ENCODE measurements at regions not wholly inside any gene's neighbourhood (a gene's known extent, or its start where the extent isn't known, plus 50 kb on each side); places are given as distances from the start of the nearest gene placed in this dataset.

GRCh38 chr5:42360616-42361314 lies 62.5 kb upstream of the GHR start:
- no peak for DNase-seq

- DNase-seq = no peak
Observed at GRCh38 chr5:42361315-42361688, 61.9 kb upstream of the GHR start.

GRCh38 chr5:42366051-42366450 lies 57.2 kb upstream of the GHR start:
- DNase-seq = no peak

All from tongue (tissue), 1 donor.